GM19023 (cell line): ENCODE measurements at regions not wholly inside any gene's neighbourhood (a gene's known extent, or its start where the extent isn't known, plus 50 kb on each side); places are given as distances from the start of the nearest gene placed in this dataset.

Experiments
- ATAC-seq: cut with Tn5 transposase; IDR thresholded peaks from one replicate; pipeline ENCODE4 v1.9.1; 2021; ENCODE audit warnings: mild to moderate bottlenecking, moderate library complexity; ENCODE audit not compliant: unreplicated experiment

DNA sequence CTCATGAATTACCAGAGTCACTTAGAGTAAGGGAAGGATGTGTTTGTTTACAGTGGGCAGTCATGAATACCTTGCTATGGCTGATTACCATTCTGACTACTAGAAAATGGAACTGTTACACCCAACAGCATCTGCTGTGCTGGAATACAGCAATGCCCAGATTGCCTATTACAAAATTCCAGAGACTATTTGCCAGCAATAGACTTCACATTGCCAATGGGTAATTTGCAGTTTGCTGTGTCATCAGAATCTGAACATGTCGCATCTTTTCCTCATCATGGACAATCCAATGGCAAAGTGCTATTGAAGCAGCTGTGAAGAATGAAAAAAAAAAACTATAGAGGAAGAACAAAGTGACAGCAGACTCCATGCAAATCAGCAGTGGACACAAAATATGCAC, 356.6 kb downstream of the CXXC4 start:
- no peak for ATAC-seq

- no peak for ATAC-seq
Observed at GRCh38 chr4:104129243-104129642, 365.5 kb downstream of the CXXC4 start.

GRCh38 chr4:104128850-104129213, 365.9 kb downstream of the CXXC4 start:
- ATAC-seq, result no peak

- ATAC-seq, result no peak
Observed at GRCh38 chr4:104128031-104128849, 366.5 kb downstream of the CXXC4 start.

- ATAC-seq, result no peak
Observed at GRCh38 chr4:104123021-104123420, 371.7 kb downstream of the CXXC4 start.

GRCh38 chr4:104117776-104118175, 376.9 kb downstream of the CXXC4 start:
- no peak for ATAC-seq

GRCh38 chr4:104113850-104114249, 380.8 kb downstream of the CXXC4 start:
- ATAC-seq, result no peak

- no peak for ATAC-seq
Observed at GRCh38 chr4:104099141-104099540, 379.4 kb upstream of the TACR3 start.

GRCh38 chr4:104093247-104093646, 373.5 kb upstream of the TACR3 start:
- ATAC-seq, result no peak

GRCh38 chr4:104073229-104073628, 353.4 kb upstream of the TACR3 start:
- no peak for ATAC-seq

DNA sequence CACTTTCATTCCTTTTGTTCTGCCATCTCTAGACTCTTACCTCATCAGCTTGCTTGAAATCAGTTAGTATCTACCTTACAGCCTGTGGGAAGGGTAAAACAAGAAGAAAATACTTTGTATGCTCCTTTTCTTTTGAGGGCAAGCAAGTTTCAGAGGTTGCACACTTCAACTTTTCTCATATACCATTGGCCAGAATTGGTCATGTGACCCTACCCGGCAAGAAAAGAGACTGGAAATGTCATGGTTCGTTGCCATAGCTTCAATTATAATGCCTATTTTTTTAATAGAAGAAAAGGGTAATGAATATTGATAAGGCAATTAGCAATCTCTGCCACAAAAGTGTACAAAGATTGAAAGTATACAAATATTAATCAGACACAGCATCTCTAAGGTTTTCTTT, 346.7 kb upstream of the TACR3 start:
- no peak for ATAC-seq

DNA sequence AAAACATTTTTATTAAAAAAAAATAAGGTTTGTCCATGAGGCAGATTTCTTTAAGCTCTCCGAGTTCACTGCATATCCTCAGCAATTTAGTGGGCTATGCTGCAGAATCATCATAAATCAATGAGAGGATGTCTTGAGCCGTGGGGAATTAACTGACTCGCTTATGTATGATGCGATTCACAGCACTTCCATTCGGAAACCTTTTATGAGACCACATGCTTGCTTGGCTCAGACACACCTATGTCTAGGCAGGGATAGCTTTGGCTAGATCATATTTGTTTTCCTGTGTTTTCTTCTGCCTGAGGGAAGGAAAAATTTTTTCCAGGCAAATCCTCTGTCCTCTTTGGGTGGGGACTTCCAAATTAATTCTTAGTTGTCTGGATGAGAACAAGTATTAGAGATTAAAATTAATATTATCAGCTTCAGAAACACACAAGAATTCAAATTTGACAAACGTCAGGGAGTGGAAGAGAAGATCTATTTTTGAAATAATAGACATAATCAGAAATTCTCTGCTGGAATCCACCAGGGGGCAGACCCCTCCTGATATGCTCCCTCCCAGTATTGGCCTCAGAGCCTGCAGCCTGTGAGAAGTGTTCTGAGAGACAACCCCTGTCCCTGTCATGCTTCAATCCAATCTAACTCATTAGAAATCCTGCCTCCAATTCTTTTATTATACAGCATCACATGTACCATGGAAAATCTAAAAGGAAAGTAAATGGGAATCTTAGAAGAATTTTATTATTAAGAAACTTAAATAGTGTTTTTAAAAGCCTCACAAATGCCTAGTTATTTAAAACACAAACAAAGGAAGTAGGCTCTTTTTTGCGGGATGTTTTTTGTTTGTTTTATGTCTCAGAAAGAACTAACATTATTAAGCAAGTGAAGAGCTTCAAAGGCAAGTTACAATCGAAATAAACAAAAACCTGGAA, 345.1 kb upstream of the TACR3 start:
- ATAC-seq, result peak; percentile 57

- no peak for ATAC-seq
Observed at GRCh38 chr4:104063341-104063740, 343.6 kb upstream of the TACR3 start.

- no peak for ATAC-seq
Observed at GRCh38 chr4:104044369-104044768, 324.6 kb upstream of the TACR3 start.

GRCh38 chr4:104032896-104033295, 313.1 kb upstream of the TACR3 start:
- ATAC-seq, result no peak

DNA sequence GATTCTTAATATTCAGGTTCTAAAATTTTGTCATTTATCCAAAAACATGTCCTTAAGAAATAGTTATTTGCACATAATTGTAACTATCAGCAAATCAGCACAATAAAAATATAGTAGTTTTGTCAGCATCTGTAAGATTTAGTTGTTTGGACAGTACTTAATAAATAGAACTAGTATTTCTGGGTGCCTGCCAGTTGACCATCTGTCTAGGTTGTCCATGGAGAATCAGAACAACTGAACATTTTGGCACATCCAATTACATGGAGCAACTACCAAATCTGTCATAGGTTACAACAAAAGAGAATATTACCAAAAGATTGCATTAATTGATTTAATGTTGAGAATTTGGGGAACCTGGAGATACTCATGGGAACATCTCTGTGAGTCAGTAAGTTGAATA, 305.5 kb upstream of the TACR3 start:
- ATAC-seq, result no peak

GRCh38 chr4:104022831-104023230, 303.0 kb upstream of the TACR3 start:
- ATAC-seq, result no peak

DNA sequence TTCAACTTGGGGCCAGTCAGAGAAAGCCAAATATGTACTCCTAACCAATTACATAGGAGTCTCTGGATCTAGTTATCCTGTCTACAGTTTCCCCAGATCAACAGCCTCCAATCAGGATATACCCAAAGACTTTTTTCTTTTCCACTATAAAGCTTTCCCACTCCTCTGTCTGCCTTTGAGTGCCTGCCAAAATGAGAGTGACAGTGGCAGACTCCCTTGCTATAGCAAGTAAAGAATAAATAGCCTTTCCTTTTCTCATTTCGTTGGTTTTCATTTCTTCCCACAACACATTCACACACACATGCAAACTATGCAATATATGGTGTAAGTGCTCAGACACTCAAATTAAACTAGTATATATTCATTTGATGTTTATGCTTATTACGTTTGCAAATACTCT, 302.4 kb upstream of the TACR3 start:
- no peak for ATAC-seq

- no peak for ATAC-seq
Observed at GRCh38 chr4:104020641-104021040, 300.9 kb upstream of the TACR3 start.

DNA sequence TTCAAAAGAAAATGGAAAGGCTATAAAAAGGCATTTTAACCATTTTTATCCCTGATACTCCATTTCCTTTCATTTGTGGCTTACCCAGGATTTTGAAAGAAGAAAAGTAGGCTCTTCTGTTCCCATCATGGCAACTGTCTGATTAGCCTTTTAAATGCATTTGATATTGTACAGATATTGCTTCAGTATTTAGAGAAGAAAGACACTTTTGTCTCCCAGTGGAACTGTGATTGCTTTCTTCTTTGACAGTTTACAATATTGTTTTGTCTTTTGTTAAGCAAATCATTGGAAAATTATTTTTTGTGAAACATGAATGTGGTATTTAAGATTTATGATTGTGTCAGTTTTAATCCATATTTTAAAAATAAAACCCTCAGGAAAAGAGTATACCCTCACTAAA, 297.4 kb upstream of the TACR3 start:
- no peak for ATAC-seq

DNA sequence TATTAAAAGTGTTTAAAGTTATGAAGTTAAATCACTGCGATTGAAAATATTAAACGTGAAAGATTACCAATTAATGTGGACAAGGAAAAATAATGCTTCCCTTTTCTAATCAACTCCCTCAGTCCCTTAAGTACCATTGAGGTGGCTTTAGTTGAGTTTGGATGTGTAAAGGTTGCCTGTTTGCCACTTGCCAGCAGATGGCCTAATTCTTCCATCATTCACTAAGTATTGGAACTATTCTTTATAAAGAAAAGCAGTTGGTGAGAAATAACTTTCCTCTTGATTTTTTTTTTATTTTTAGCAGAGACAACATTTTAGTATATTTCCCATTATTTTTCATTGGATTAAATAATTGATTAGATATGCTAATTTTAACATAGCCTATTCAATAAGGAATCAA, 295.9 kb upstream of the TACR3 start:
- ATAC-seq, result no peak

- no peak for ATAC-seq
Observed at GRCh38 chr4:104010722-104011121, 290.9 kb upstream of the TACR3 start.
